GM20431 (cell line): ENCODE measurements at regions not wholly inside any gene's neighbourhood (a gene's known extent, or its start where the extent isn't known, plus 50 kb on each side); places are given as distances from the start of the nearest gene placed in this dataset.

ENCODE experiments used
- in situ Hi-C: fragments of 300-500 bp; cut with MseI, MboI; formaldehyde crosslinking; loops from one replicate; pipeline ENCODE4 v1.15.0; 2020; ENCODE audit warnings: low sequenced_read_pairs; ENCODE audit not compliant: unreplicated experiment

DNA sequence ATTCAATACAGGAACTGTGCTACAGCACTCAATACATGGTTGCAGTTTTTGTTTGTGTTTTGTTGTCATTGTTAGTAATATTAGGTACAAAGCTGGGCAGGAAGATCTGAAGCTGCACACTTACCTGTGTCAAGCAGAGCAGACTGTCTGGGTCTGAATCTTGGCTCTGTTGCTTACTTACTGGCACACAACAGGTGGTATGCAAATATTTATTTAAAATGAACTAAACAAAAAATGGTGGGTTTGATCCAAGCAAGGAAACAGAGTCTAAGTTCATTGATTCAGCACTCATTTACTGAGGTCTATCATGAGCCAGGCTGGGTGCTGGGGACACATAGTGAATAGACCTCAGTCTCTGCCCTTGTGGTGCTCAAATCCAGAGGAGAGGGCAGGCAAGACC, 230.4 kb downstream of the OMA1 start:
- in situ Hi-C loops = no loop called here

DNA sequence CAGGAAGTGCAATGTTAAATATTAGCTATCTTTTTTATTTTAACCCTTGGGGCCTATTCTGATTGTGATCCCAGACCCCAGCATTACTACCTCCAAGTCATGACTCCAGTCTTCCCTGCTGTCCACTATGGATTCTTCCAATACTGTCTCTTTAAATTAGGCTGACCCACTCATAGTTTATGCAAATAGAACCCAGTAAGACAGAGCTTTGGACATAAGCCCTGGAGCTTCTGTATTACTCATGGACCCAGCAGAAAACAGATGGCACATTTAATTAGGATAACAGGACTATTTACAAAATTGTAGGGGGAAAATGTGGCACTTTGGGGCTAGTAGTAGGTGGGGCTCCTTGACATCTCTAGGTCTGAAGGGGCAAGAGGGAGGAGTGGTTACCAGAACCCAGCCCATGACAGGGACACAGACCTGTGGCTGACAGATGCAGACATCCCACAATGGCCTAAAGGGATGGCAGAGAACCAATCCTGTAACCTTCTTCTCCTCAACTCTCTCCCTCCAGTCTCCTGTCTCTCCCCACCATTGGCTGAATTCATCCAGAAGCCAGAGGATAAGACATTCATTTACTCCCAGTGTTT, 233.5 kb downstream of the OMA1 start:
- in situ Hi-C loops = no loop called here

DNA sequence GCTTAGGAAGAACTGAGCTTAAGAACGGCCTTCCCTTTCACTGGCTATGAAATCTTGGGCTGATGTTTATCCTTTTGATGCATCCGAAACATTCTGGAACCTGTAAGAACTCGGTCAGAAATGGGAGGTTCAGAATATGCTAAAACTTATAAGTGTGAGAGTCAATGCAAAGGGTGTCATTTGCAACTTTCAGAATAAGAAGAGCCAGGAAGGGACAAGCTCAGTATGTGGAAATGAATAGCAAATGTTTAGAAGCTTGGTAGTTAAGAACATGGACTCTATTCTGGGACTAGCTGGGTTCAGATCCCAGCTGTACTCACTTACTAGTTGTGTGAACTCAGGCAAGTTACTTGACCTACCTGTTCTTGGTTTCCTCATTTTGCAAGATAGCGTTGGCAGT, 234.1 kb downstream of the OMA1 start:
- in situ Hi-C loops = no loop called here

DNA sequence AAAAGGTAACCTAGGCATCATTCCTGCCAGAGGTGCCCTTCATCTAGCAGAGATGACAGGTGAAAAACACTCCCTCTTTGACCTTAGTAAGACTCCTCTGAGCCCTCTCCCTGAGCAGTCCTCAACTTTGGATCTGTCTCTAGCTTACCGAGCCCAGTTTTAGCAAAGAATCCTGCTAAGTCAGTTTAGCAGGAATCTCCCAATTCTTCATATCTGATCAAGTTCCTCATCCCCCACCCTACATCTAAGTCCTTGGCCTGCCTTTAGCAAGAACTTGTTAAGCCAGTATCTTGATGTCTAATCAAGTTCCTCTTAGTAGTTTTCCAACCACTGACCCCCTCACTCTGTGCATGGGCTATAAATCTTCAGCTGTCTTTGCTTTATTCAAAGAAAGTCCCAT, 235.6 kb downstream of the OMA1 start:
- in situ Hi-C loops = no loop called here

DNA sequence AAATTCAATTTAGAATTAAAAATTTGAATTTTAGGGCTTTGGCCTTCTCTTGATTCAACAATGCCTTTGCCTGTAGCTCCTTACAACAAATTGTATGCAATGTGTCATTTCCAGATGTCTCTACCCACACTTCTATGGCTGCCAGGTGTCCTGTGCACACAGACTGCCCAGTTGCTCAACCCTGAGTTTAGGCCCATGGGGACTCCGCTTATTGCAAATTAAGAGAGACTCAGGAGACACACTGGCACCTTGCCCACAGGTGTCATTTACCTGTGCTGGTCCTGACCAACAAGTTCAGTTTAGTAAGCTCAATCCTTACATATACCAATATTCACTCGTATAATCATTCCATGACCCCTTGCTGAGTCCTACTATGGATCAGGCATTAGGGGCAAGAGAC, 236.1 kb downstream of the OMA1 start:
- in situ Hi-C loops = no loop called here

DNA sequence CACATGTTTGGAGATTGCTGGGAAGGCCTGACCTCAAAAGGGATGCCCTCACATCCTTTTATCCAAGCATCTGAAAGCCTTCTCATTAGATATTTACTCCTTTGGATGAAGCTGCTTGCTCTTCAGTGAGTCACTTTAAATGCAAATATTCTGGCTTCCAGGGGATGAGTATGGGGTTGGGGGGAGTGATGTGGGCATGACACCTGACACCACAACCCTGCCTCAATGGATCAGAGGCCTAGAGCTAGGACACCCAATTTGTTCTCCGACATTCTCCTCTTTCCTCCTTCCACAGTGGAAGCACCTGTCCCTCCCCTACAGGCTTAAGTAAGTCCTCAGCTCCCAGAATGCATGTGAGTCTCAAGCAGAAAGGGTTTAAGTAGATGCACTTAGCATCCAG, 238.3 kb downstream of the OMA1 start:
- in situ Hi-C loops = no loop called here

DNA sequence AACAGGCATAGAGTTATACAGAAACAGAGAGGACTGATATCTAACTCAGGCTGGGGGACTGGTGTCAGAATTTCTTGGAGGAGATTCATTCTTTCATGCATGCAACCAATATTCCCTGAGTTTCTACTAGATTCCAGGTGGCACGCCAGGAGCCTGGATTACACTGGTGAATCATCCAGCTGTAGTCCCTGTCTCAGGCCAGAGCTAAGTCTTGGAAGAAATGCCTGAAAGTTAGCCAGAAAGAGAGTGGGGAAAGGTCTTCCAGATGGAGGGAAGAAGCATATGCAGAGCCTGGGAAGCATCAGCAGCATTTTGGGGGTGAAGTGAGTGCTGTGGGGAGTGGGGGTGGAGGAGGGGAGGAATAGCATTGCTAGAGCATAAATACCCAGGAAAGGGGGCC, 239.1 kb downstream of the OMA1 start:
- in situ Hi-C loops = no loop called here

DNA sequence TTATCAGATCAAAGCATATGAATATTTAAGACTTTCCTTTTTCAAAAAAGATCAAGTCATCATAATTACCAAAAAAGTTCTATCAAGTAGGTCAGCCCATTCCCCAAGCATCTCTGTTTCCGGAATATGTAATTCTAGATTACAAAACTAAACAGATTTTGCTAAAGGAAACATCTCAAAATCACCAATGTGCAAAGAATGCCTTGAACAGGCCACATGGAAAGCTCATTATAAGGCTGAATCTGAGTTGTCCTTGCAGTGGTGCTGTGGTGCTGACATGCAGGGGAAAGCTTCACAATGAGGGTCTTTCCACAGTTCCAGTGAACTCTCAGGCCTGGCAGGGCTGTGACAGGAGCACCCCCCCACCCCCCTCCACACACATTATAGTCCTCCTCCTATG, 240.9 kb downstream of the OMA1 start:
- in situ Hi-C loops = no loop called here

DNA sequence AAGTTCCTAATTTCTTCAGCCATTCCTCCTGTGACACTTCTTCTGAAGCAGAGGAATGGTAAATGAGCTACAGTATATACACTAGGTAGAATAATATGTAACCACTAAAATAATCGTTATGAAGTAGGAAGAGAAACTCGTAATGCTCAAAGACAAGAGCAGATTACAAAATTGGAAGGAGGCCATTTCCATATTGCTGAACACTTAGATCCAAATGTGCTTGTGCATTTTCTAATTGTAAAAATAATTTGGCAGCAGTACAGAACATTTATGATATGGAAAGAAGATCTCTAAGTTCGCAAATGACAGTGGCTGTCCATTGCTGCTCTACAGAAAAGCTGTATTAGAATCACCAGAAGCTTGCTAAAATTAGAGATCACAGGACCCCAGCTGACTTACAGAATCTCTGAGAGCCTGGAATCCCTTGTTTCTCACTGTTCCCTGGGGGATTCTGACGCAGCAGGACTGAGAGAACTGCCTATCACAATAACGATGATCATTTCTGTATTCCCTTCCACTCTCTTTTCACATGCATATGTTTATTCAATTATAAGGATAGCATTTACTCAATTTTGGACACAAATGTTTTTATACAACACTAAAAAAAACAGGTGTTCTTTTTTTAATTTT, 242.1 kb downstream of the OMA1 start:
- in situ Hi-C loops = no loop called here

DNA sequence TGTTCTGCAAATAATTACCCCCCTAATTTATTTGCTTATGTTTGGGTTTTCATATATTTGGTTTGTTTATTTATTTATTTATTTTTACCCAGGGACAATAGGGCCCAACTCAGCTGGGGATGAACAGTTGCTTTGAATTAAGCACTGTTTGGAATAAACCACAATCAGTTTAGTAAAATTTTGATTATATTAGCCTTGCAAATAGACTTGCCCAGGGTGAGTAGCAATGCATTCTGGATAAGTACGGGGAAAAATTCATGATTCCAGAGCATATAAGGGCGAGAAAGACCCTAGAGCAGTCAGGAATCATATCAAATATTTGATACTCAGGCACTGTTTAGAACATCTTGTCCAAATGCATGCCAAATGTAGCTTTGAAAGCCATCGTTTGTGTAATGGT, 242.7 kb downstream of the OMA1 start:
- in situ Hi-C loops = no loop called here

DNA sequence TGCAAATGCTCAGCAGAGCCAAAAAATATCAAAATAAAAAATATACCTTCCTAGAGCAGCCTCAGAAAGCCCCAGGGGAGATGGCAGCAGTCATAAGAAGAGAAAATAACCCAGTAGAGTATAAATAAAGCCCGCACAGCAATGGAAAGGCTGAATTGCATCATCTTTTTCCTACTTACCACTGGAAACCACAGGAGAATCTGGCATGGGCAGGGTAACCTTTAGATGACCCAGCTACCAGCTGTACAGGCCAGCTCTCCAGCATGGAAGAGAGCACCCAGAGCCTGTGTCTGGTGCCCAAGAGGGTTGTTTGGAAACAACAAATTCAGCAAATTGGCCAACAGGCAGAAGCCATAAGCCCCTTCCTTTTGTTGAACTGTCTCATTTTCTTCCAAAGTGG, 253.1 kb downstream of the OMA1 start:
- in situ Hi-C loops = no loop called here

DNA sequence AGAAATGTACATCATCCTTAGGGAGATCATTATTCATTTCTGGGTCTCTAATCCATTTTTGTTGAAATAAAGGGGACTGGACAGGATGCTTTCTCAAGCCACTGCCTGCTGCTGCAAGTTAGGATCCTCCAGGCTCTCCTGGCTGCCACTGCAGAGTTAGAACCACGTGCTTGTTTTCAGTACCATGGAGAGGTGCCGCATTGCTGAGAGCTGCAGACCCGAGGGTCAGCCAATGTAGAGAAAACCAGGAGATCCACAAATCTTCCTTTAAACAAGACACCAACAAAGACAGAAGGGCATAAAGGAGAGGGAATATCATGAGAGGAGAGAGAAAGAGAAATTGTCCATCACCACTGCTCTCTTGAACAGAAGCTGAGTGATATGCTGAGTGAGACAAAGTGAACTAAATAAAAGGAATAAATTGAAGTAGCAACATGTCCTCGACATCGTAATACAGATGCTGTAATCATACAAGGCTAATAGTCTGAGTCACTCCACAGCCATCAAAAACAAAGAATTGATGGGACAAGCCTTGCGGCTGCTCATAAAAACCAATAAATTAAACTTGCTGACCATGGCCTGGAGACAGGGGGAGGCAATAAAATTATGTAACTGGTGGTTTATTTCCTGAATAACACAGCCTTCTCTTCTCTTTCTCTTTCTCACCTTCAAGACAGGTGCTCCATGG, 255.7 kb downstream of the OMA1 start:
- in situ Hi-C loops = no loop called here

DNA sequence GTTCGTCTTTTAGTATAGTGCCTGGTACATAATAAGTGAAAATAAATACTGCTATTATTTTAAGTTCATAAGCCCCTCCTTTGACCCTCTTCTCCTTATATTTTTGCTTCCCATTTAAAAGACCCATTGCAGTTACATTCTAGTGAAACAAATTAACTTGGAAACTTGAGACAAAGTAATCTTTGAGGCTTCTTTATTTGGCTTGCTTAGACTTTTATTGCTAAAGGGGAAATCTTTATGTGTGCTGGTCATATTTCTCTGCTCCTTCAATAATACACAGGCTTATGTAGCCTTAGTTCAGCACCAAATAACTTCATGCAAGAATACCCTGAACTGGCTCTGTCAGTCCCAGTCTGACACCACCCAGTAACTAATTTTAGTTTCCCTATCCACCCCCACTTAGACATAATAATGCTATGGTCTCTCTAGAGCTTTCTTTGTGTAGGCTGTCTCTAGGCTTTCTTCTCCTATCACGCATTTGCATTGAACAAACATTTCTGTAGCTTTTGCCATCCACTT, 257.8 kb downstream of the OMA1 start:
- in situ Hi-C loops = no loop called here

DNA sequence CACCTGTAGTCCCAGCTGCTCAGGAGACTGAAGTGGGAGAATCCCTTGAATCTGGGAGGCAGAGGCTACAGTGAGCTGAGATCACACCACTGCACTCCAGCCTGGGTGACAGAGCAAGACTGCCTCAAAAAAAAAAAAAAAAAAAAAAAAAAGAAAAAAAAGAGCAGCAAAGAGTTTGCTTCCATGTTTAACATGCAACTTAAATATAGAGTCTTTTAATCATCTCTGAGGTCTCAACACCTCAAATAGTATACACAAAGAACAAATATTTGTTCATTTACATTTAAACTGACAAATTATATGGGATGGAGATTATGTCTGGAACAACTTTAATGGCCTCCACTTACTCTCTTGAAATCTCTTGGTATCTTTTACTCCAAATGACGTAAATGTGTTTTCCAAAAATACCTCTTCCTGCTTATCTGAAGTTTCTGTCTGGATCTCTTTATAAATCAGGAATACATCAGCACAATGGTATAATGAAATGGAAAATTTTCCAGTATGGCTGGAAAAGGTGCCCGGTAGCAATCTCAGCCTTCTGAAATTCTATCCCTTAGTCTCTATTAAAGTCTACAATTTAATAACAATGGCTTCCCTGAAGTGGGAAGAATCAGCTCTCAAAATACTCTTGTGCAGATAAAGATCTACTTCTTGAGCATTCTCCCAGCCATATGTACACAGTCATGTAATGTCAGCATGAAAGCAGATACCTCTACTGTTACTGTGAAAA, 258.5 kb downstream of the OMA1 start:
- in situ Hi-C loops = no loop called here

DNA sequence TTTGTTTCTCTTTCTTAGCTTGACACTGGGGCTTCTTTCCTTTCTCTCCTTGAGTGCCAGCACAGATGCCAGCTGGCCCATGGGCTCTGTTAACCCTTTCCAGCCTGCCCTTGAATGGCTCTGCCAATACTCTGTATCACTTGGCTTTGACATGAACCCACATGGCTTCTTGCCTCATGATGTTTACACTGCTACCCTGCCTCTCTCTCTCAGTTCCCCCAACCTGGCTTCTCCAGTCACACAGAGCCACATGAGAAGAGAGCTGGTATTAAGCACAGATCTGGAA, 262.4 kb downstream of the OMA1 start:
- in situ Hi-C loops = no loop called here

DNA sequence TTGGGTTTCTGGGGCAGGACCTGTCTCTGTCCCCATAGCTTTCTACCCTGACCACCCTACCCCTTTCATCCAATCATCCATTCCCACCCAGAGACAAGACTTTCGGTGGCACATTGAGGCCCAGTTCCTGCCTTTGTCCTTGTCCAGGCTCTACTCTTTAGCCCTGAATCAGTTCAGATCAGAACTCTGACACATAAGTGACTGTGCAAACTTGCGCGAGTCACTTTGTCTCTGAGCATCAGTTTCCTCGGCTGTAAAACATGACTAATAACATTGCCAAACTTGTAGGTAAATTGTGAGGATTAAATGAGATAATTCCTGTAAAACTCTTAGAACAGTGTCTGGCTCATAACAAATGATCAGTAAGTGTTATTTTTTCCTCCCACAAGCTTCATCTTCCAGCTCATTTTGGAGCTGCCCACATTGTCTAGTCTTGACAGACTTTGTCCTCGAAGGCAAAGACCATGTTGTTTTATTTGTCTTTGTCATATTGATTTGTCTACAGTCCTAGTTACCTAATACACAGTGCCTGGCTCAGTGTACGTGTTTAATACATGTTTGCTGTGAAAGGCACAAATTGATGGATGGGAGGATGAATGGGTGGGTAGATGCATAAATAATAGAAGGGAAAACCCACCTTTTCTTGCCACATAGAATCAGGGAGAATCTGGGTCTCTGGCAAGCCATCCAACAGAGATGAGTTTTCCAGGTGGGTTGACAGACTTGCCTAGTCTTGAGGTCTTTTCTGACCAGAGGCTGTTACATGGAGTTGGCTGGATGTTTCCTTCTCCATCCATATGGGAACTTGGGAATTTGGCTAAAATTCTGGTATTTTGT, 262.9 kb downstream of the OMA1 start:
- in situ Hi-C loops = no loop called here

DNA sequence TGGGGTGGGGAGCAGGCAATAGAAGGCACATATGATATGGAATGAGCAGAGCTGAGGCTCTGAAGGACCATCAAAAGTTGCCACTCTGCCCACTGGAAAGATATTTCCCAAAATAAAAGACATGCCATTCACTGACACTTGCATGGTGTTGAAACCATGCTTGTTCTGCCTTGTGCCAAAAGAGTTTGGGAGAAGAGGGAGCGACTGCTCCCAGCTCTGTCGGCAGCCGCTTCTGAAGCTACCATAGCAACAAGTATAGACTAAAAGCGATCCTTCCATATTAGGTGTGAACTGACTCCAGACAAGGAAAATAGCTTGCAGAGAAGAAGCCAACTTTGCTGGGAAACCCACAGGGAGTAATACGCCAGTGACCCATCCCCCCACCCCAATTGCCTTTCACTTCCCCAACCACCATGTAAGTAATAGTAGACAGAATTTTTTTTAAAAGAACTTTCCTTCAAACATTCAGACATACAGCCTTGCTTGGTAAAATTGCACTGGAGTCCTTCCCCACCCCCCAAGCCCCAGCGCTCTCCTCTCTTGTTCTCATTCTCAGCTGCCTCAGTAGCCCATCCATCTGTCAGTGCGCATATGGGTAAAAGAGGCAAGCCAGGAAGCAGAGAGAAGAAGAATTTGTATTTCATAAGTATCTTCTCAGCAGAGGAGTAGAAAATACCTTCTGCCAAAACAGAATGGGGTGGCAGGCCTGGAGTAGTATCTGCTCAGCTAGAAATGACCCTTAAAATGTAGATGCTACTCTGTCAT, 263.7 kb downstream of the OMA1 start:
- in situ Hi-C loops = no loop called here

DNA sequence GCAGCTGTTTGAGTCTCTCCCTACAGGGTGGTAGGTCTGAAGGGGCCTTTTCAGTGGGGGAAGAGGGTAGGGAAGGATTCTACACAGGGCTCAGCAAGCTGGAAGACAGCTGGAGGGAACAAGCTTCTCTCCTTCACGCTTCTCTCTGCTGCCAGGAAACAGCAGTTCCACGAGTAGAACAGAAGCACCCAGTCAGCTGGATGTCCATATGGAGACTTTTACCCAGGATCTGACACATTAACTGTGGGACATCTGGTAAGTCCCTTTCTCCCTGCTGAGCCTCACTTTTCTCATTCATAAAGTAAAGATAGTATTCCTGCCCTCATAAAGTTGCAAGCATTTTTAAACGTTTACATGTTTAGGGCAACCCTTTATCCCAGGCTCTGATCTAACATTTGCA, 280.3 kb downstream of the OMA1 start:
- in situ Hi-C loops = no loop called here

DNA sequence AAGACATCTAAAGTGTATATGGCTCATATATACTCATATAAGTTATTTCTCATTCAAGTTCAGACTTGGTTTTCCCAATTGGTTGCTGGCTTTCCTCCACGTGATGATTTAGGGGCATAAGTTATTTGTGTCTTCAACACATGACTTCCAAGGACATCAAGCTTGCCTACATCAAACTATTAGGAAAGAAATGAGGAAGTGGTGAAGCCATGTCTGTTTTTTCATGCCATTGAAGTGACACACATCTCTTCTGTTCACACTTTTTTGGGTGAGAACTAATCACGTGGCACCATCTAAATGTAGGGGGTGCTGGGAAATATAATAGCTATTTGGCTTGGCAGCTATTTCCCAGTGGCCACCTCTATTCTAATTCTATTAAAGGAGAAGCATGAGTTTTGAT, 282.1 kb downstream of the OMA1 start:
- in situ Hi-C loops = no loop called here

DNA sequence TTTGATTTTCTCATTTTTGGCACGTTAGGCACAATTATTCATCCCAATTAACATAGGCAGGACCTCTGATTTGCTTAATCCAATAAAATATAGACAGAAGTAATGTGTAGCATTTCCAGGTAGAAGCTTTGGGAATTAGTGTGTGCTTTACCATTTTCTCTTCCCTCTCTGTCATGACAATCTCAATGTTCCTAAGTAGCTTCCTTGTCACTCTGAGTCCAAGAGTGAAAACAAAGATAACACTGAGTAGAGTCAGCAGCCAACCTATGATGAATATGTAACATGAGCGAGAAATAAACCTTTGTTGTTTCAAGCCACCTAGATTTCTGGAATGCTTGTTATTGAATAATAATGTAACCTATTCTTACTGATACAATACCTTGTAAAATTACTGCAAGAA, 283.8 kb downstream of the OMA1 start:
- in situ Hi-C loops = no loop called here
